SJCRH30 (cell line): ENCODE measurements at regions not wholly inside any gene's neighbourhood (a gene's known extent, or its start where the extent isn't known, plus 50 kb on each side); places are given as distances from the start of the nearest gene placed in this dataset.

ENCODE experiments used
- DNase-seq, 2 experiments: peaks; one replicate each; pipeline ENCODE4 v3.0.0-alpha.2; 2015 to 2020
- H3K27ac ChIP-seq: fragments of 250-450 bp; sonication (Bioruptor Pico); 2 replicates; pipeline ENCODE4 v1.5.1; 2020; ENCODE audit warnings: mild to moderate bottlenecking, moderate library complexity
- H3K27me3 ChIP-seq: fragments of 250-450 bp; sonication (Bioruptor Pico); 2 replicates; pipeline ENCODE4 v1.5.1; 2020; ENCODE audit warnings: mild to moderate bottlenecking, moderate library complexity
- H3K36me3 ChIP-seq: fragments of 250-450 bp; sonication (Bioruptor Pico); 2 replicates; pipeline ENCODE4 v1.5.1; 2020; ENCODE audit warnings: mild to moderate bottlenecking, moderate library complexity
- H3K4me1 ChIP-seq: fragments of 250-450 bp; sonication (Bioruptor Pico); 2 replicates; pipeline ENCODE4 v1.5.1; 2020; ENCODE audit warnings: mild to moderate bottlenecking, moderate library complexity
- H3K4me3 ChIP-seq: fragments of 250-450 bp; sonication (Bioruptor Pico); 2 replicates; pipeline ENCODE4 v1.5.1; 2020; ENCODE audit warnings: mild to moderate bottlenecking, moderate library complexity
- H3K9me3 ChIP-seq: fragments of 250-450 bp; sonication (Bioruptor Pico); replicated peaks from 2 replicates; pipeline ENCODE4 v1.5.1; 2020; ENCODE audit warnings: mild to moderate bottlenecking, moderate library complexity

DNA sequence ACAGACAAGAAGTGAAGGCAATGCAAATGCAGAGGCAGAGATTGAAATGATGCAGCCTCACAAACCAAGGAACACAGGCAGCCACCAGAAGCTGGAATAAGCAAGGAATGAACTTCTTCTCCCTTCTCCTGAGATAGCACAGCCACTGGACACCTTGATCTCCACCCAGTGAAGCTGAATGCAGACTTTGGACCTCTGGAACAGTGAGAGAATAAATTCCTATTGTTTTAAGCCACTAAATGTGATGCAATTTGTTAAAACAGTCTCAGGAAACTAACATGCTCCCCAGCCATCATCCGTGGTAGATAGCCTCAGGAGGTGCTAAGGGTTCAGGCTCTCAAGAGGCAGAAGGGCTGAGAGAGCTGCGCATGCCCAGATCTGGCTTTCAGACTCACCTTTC, 512.2 kb upstream of the ZNF608 start:
- Histone ChIP-seq H3K4me3 (no peak overlapping the region), H3K36me3 (no peaks in the 10 kb centered on the region), H3K27me3 (no peaks in the 10 kb centered on the region), H3K27ac (no peak overlapping the region), H3K9me3 (0 out of 2 replicates have a peak, but pooled peaks cover 7% of the 10 kb centered on the region), H3K4me1 (peaks cover 13% of the 10 kb centered on the region)
- DNase-seq = no peak

DNA sequence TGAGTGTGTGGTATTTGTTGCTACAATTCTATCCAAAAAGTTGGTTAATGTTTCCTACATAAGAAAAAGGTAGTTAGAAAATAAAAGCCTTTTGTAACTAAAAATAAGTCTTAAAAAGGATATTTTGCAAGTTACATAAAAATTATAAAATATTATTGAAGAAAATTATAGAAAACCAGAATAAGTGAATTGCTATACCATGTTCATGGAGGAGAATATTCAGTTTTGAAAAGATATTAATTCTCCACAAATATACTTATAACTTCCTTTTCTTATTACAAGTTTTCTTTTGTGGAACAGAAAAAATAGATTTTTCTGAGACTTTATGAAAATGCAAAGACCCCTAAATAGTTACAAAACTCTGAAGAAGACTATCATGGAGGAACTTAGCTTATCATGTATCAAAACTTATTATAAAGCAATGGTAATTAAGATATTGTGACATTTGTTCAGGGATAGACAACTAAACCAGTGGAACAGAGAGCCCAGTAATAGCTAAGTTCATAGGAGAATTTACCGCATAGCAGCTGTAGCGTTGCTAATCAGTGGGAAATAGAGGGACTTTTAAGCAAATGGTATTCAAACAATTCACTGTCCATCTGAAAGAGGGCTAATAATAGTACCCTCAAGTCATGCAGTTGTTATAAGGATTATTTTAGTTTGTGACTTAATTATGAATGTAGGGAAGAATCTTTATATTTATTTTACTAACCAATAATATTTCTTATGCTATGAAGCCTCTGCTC, 515.2 kb upstream of the ZNF608 start:
- Histone ChIP-seq H3K27me3 (no peaks in the 10 kb centered on the region), H3K36me3 (no peaks in the 10 kb centered on the region), H3K4me1 (peaks cover 19% of the 10 kb centered on the region), H3K9me3 (no peaks in the 10 kb centered on the region), H3K27ac (peak overlapping the region; percentile 76), H3K4me3 (no peak overlapping the region)
- DNase-seq = peak; percentile 38 to 70

DNA sequence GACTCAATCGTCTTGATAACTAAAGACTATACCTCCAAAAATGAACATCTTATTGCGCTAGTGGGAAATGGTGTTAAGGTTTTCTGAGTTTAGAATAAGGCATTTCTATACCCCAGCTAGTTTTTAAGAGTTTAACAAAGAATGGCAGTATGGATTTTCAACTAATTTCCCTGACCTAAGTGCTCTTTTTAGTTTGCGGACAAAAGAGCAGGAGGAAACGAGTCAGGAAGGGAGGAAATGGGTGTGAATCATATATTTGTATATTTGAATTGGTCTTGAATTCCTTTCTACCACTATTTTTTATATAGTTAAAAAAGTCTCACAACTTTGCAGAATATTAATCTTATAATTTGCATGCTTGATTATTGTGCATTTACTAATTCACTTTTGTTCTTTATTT, 516.3 kb upstream of the ZNF608 start:
- Histone ChIP-seq H3K36me3 (no peaks in the 10 kb centered on the region), H3K4me1 (peaks cover 19% of the 10 kb centered on the region), H3K9me3 (no peaks in the 10 kb centered on the region), H3K4me3 (no peak overlapping the region), H3K27ac (peak overlapping the region; percentile 76), H3K27me3 (no peaks in the 10 kb centered on the region)
- no peak for DNase-seq

DNA sequence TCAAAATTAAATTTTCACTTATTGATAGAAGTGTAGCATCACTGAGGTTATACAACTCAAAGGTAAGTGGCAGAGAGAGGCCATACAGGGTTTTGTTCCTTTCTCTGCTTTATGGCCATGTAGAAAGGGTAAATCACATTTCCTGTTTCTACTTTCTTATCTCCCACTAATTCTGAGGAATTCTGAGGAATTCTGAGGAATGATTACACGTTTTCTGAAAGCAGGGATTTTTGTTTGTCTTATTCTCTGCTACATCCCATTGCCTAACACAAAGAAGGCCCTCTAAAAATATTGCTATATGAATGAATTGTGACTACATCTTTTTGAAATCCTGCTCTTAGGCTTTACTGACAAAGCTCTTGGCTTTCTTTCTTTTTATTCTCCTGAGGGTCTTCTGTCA, 516.9 kb upstream of the ZNF608 start:
- H3K36me3 ChIP-seq = no peaks in the 10 kb centered on the region
- no peaks in the 10 kb centered on the region for H3K9me3 ChIP-seq
- no peak for DNase-seq
- H3K4me3 ChIP-seq = no peak overlapping the region
- H3K4me1 ChIP-seq = peaks cover 19% of the 10 kb centered on the region
- H3K27me3 ChIP-seq = no peaks in the 10 kb centered on the region
- H3K27ac ChIP-seq = no peak overlapping the region

DNA sequence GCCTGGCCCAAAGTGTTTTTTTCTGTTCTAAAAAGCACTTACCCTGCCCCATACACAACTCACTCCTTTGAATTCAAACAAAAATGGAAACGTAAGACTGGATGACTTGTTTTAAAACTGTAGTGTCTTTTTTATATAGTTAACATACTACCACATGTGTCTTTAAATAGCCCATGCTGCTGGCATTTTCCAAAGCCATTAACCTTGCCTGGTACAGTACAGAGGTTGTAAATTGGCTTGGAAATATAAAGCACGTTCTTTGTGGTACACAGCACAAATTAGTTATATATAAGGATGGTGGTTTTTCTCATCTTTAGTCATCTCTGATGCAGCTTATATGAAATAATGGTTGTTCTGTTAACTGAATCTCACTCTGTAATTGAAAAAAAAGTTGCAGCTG, 519.7 kb upstream of the ZNF608 start:
- no peaks in the 10 kb centered on the region for H3K9me3 ChIP-seq
- H3K4me3 ChIP-seq = no peak overlapping the region
- H3K27ac ChIP-seq = no peak overlapping the region
- H3K36me3 ChIP-seq = no peaks in the 10 kb centered on the region
- no peaks in the 10 kb centered on the region for H3K27me3 ChIP-seq
- DNase-seq = no peak
- peaks cover 19% of the 10 kb centered on the region for H3K4me1 ChIP-seq

DNA sequence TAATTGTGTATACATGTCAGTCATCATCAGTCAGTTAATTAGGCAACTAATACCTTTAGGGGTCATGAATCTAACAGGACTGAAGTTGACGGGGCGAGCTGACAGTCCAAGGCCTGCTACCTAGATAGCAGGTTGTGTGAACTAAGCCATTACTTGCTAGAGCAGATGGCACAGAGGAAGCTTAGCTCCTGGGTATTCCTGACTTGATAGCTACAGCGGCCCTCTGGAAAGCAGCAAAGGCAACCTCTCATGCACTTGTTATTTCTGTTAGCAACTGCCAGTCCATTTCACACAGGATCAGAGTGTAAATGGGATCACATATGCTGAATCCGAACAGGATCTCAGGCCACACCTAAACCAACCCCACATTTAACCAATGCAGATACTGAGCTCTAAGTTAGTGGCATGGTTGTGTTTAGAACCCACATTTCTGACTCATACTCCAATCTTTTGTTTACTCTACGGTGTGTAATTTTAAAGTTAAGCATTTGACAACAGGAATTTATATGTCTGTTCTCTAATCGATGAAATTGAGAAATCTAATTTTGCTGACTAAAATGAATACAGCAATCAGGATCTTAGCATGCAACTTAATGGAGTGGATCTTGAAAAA, 521.3 kb upstream of the ZNF608 start:
- Histone ChIP-seq H3K27ac (no peak overlapping the region), H3K4me3 (no peak overlapping the region), H3K36me3 (no peaks in the 10 kb centered on the region), H3K27me3 (no peaks in the 10 kb centered on the region), H3K4me1 (peaks cover 8% of the 10 kb centered on the region), H3K9me3 (no peaks in the 10 kb centered on the region)
- no peak for DNase-seq

DNA sequence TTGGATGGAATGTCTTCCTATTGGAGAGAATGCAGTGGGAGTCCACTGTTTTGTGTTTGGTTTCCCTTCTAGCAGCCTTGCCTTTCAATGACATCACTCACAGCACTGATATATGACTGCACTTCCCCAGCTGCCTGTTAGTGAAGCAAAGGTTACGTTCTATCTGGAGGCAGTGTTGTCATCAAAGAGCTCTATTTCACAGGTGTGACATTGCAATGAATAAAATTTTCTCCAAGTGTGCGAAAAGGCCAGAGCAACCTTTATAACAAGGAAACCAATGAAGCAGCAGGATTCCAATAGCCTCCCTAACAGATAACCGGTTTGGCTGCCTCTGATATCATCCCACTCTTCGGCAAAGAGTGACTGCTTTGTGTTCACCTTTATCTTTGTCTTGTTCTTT, 523.5 kb upstream of the ZNF608 start:
- H3K4me3 ChIP-seq = no peak overlapping the region

DNA sequence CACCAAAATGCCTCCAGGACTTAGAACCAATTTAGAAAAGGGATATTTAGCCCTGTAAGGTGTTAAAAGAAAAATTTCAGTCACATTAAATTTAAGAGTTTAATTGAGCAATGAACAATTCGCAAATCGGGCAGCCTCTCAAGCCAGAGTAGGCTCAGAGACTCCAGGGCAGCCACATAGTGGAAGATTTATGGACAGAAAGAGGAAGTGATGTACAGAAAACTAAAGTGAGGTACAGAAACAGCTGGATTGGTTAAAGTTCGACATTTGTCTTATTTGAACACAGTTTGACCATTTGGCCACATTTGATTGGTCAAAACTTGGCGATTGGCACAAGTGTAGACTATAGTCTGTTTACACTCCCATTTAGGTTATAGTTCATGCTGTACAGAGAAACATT, 525.9 kb upstream of the ZNF608 start:
- no peak overlapping the region for H3K27ac ChIP-seq
- H3K4me1 ChIP-seq = peaks cover 34% of the 10 kb centered on the region
- no peaks in the 10 kb centered on the region for H3K27me3 ChIP-seq
- H3K9me3 ChIP-seq = no peaks in the 10 kb centered on the region
- DNase-seq = no peak
- H3K4me3 ChIP-seq = no peak overlapping the region
- H3K36me3 ChIP-seq = no peaks in the 10 kb centered on the region

More for the DNA sequence above, 523.5 kb upstream of the ZNF608 start:
- H3K4me1 ChIP-seq = peaks cover 18% of the 10 kb centered on the region
- no peak for DNase-seq
- no peak overlapping the region for H3K27ac ChIP-seq
- no peaks in the 10 kb centered on the region for H3K27me3 ChIP-seq
- no peaks in the 10 kb centered on the region for H3K36me3 ChIP-seq
- no peaks in the 10 kb centered on the region for H3K9me3 ChIP-seq

DNA sequence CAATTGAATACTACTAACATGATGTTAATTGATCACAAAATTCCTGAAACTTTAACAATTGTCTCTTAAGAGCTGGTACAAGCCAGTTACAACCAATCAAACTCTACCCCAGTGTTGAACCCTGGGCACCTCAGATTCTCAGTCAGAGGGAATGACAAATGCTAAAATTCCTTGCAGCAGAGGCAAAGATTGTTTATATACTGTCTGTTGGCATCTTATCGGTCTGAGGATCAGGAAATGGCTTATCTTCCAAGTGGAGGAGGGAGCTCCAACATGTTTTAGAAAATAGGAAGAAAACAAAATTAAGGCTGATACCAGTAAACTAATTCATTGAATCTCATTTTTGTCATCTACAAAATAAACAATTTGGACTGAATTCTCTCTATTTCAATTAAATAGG, 527.8 kb upstream of the ZNF608 start:
- Histone ChIP-seq H3K4me1 (peaks cover 43% of the 10 kb centered on the region), H3K27ac (no peak overlapping the region), H3K4me3 (no peak overlapping the region), H3K27me3 (no peaks in the 10 kb centered on the region), H3K9me3 (no peaks in the 10 kb centered on the region), H3K36me3 (no peaks in the 10 kb centered on the region)
- DNase-seq = no peak

DNA sequence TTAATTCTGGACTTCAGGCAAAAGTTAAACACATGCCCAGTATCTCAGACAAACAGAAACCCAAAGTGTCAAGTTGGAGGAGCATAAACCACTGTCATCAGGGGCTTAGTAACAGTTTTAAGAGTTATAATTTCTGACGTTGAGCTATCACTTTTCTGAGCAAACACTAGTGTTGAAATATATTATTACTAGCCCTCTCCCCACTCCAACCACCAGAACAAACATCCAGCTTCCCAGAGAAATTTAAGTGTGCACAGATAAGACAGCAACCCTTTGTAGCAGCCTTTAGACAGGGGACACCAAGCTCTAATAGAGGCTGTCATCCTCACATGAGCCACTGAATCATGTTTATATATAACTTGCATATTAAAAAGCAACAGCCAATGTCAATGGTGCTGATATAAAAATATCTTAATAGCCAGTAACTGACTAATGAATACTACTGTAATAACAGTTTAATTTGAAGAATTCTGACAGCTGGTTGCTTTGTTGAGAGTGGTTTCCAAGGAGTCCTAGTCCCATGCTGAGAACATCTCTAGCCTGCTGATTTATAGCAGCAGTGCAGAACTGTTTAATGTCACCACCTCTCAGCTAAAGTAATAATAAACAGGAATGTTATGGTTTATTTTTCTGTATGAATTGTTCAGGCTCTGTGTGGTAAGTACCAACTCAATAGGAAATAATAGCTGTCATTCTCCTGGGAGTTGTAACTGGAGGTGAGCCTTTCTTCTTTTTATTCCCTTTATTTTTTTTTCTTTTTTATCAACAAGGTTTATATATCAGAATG, 528.7 kb upstream of the ZNF608 start:
- H3K4me3 ChIP-seq = no peak overlapping the region
- no peaks in the 10 kb centered on the region for H3K36me3 ChIP-seq
- H3K27ac ChIP-seq = peak overlapping the region; percentile 3; the same call in 1 of the 2 replicates
- peak; percentile 24 to 54 for DNase-seq
- no peaks in the 10 kb centered on the region for H3K27me3 ChIP-seq
- peaks cover 43% of the 10 kb centered on the region for H3K4me1 ChIP-seq
- no peaks in the 10 kb centered on the region for H3K9me3 ChIP-seq

DNA sequence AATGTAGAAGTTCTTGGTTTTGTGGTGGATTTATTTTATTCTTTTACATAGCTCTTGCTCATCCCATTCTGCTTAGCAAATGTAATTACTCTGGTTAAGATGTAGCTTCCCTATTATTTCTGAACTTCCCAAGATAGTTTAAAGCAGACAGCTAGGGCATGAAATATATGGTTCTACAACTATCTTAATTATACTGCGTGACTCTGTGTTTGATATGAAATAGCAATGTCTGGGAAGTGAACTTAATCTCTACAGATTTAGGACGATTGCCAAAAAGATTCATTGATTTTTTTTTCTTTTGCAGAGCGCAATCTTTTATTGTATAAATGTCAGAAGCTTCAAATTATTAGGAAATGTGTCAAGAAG, 529.3 kb upstream of the ZNF608 start:
- Histone ChIP-seq H3K27me3 (no peaks in the 10 kb centered on the region), H3K9me3 (no peaks in the 10 kb centered on the region), H3K4me3 (no peak overlapping the region), H3K4me1 (peaks cover 43% of the 10 kb centered on the region), H3K36me3 (no peaks in the 10 kb centered on the region), H3K27ac (no peak overlapping the region)
- no peak for DNase-seq

DNA sequence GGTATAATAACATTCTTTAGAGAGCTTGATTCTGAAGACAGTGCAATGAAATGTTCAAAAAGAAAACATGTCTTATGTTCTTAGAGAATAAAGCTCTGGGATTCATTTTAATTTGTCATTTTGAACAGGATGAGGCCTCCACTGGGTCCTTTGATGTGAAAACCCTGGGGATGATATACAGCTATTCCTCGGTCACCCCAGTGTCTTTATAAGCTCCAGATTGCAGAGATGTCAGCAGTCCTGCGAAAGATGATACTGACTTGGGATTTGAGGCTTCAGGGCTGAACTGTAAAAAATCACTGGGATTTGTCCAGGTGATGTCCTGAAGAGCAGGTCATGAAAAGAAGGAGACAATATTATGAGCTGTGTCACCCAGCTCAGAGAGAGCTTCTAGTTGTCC, 529.7 kb upstream of the ZNF608 start:
- no peaks in the 10 kb centered on the region for H3K27me3 ChIP-seq
- no peaks in the 10 kb centered on the region for H3K36me3 ChIP-seq
- peaks cover 43% of the 10 kb centered on the region for H3K4me1 ChIP-seq
- no peaks in the 10 kb centered on the region for H3K9me3 ChIP-seq
- H3K27ac ChIP-seq = no peak overlapping the region
- no peak for DNase-seq
- no peak overlapping the region for H3K4me3 ChIP-seq

DNA sequence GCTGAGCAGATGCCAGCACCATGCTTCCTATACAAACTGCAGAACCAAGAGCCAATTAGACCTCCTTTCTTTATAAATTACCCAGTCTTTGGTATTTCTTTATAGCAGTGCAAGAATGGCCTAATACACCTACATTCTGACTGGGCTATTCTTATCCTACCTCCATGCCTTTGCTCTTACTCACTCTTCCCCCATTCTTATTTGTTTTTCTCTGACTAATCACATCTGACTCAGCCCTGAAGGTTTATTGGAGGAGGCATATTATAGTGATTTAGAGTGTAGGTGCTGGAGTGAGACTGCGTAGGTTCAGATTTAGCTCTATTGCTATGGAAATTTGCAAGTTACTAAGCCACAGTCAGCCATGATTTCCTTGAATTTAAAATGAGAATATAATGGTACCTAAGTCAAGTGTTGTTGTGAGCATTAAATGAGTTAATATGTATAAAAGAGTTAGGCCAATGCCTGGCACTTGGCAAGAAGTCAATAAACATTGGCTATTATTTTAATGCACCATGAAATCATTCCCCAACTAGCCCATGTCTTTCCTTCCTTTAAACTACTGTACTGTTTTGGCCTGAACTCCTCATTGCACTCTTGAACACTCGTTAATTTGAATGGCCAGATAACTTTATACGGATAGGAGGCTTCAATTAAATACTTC, 531.2 kb upstream of the ZNF608 start:
- Histone ChIP-seq H3K27ac (peak overlapping the region; percentile 11; the same call in 1 of the 2 replicates), H3K4me3 (no peak overlapping the region), H3K4me1 (peaks cover 42% of the 10 kb centered on the region), H3K9me3 (no peaks in the 10 kb centered on the region), H3K36me3 (no peaks in the 10 kb centered on the region), H3K27me3 (no peaks in the 10 kb centered on the region)
- peak in 1 of 2 experiments; percentile 36 for DNase-seq

DNA sequence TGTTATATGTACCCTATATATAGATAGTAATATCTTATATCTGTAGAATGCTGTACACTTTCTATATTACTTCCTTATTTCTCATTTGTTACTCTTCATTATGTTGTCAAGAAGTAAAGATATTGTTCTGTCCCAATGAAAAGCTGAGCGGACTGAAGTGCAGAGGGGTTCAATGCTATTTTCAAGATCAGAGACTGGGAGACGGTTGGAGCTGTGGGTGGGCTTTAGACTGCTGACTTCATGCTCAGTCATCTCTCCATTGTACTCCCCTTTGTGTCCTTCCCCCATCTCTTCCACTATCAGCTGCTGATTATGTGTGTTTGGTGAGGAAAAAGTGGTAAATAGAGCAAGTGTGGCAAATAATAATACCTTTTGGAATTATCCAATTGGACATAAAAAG, 532.3 kb upstream of the ZNF608 start:
- no peak overlapping the region for H3K27ac ChIP-seq

DNA sequence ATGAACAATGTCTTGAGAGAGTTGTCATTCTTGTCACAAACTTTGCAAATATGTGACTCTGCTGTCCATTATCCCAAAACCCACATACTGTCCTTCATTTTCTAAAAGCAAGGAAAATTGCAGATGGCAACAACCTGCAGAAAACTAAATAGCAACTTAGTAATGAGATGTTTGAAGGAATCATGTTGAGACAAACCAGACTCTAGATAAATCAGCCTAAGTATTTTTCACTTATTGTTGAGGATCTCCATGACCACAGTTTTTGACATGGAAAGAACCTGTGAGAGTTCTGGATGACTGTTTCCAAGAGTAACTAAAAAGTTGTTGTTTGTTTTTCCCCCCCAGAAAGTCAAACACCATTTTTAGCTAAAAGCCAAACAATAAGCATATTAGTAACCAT, 535.2 kb upstream of the ZNF608 start:
- Histone ChIP-seq H3K36me3 (no peaks in the 10 kb centered on the region), H3K4me3 (no peak overlapping the region), H3K27ac (no peak overlapping the region), H3K4me1 (peaks cover 13% of the 10 kb centered on the region), H3K27me3 (no peaks in the 10 kb centered on the region), H3K9me3 (no peaks in the 10 kb centered on the region)
- DNase-seq = no peak

More for the DNA sequence above, 532.3 kb upstream of the ZNF608 start:
- Histone ChIP-seq H3K27me3 (no peaks in the 10 kb centered on the region), H3K4me1 (peaks cover 41% of the 10 kb centered on the region), H3K4me3 (no peak overlapping the region), H3K36me3 (no peaks in the 10 kb centered on the region), H3K9me3 (no peaks in the 10 kb centered on the region)
- no peak for DNase-seq
